H9 (cell line): ENCODE measurements at regions not wholly inside any gene's neighbourhood (a gene's known extent, or its start where the extent isn't known, plus 50 kb on each side); places are given as distances from the start of the nearest gene placed in this dataset.

Experiments used
- DNase-seq: peaks from one replicate; pipeline ENCODE4 v3.0.0-alpha.2; 2017
- H2AFZ ChIP-seq: one replicate; pipeline ENCODE4 v1.6.1; 2013; ENCODE audit warnings: mild to moderate bottlenecking, low read length, control low read depth, moderate library complexity
- H2AK5ac ChIP-seq: 2 replicates; pipeline ENCODE4 v1.6.1; 2013; ENCODE audit warnings: low read length, control low read depth, mixed read lengths; ENCODE audit not compliant: insufficient read length
- H2BK120ac ChIP-seq: one replicate; pipeline ENCODE4 v1.6.1; 2013; ENCODE audit warnings: low read depth, mild to moderate bottlenecking, low read length, control low read depth, inconsistent platforms; ENCODE audit not compliant: poor library complexity, severe bottlenecking
- H2BK12ac ChIP-seq: 2 replicates; pipeline ENCODE4 v1.6.1; 2013; ENCODE audit warnings: low read length, control low read depth, mixed read lengths, low read depth; ENCODE audit not compliant: insufficient read length
- H2BK15ac ChIP-seq: 2 replicates; pipeline ENCODE4 v1.6.1; 2013; ENCODE audit warnings: low read depth, low read length, control low read depth
- H2BK20ac ChIP-seq: one replicate; pipeline ENCODE4 v1.6.1; 2013; ENCODE audit warnings: low read depth, mild to moderate bottlenecking, low read length, control low read depth, inconsistent platforms; ENCODE audit not compliant: poor library complexity, severe bottlenecking
- H2BK5ac ChIP-seq: 2 replicates; pipeline ENCODE4 v1.6.1; 2013; ENCODE audit warnings: low read length, control low read depth, mixed read lengths; ENCODE audit not compliant: insufficient read length
- H3K14ac ChIP-seq: 2 replicates; pipeline ENCODE4 v1.6.1; 2013; ENCODE audit warnings: low read length, control low read depth; ENCODE audit not compliant: insufficient read depth
- H3K18ac ChIP-seq: 2 replicates; pipeline ENCODE4 v1.6.1; 2013; ENCODE audit warnings: low read depth, mild to moderate bottlenecking, mixed read lengths, low read length, control low read depth; ENCODE audit not compliant: insufficient read length
- H3K23ac ChIP-seq: 2 replicates; pipeline ENCODE4 v1.6.1; 2013; ENCODE audit warnings: low read length, control low read depth, mixed read lengths, low read depth; ENCODE audit not compliant: insufficient read length
- H3K23me2 ChIP-seq: 2 replicates; pipeline ENCODE4 v1.6.1; 2013; ENCODE audit warnings: low read depth, mild to moderate bottlenecking, mixed read lengths, low read length, control low read depth; ENCODE audit not compliant: insufficient read length, poor library complexity, severe bottlenecking
- H3K27ac ChIP-seq: 2 replicates; pipeline ENCODE4 v1.5.1; 2013; ENCODE audit warnings: low read length, control low read depth, mixed read lengths, low read depth; ENCODE audit not compliant: insufficient read length
- H3K27me3 ChIP-seq: 2 replicates; pipeline ENCODE4 v1.6.1; 2013; ENCODE audit warnings: low read length, control low read depth, inconsistent platforms; ENCODE audit not compliant: insufficient read depth
- H3K4ac ChIP-seq: 2 replicates; pipeline ENCODE4 v1.6.1; 2013; ENCODE audit warnings: low read depth, mild to moderate bottlenecking, control low read depth, inconsistent platforms, low read length, moderate library complexity
- H3K4me1 ChIP-seq: 2 replicates; pipeline ENCODE4 v1.6.1; 2013; ENCODE audit warnings: low read length, control low read depth, inconsistent platforms; ENCODE audit not compliant: insufficient read depth
- H3K4me2 ChIP-seq: 2 replicates; pipeline ENCODE4 v1.6.1; 2013; ENCODE audit warnings: low read length, control low read depth, mixed read lengths; ENCODE audit not compliant: insufficient read length, insufficient read depth
- H3K56ac ChIP-seq: 2 replicates; pipeline ENCODE4 v1.6.1; 2013; ENCODE audit warnings: low read depth, mild to moderate bottlenecking, mixed read lengths, low read length, control low read depth; ENCODE audit not compliant: insufficient read length
- H3K79me1 ChIP-seq: 2 replicates; pipeline ENCODE4 v1.6.1; 2013; ENCODE audit warnings: low read depth, mild to moderate bottlenecking, moderate library complexity, low read length, control low read depth, inconsistent platforms; ENCODE audit not compliant: insufficient read depth, poor library complexity, severe bottlenecking
- H3K79me2 ChIP-seq: 2 replicates; pipeline ENCODE4 v1.6.1; 2013; ENCODE audit warnings: low read length, control low read depth, inconsistent platforms; ENCODE audit not compliant: insufficient read depth
- H3K9ac ChIP-seq: 2 replicates; pipeline ENCODE4 v1.6.1; 2013; ENCODE audit warnings: low read length, control low read depth, mixed read lengths; ENCODE audit not compliant: insufficient read length; ENCODE audit errors: extremely low read depth
- H3K9me3 ChIP-seq: one replicate; pipeline ENCODE4 v1.6.1; 2013; ENCODE audit warnings: low read depth, low read length, inconsistent platforms; ENCODE audit not compliant: control insufficient read depth
- H3T11ph ChIP-seq: one replicate; pipeline ENCODE4 v1.6.1; 2013; ENCODE audit warnings: mild to moderate bottlenecking, low read length, control low read depth, inconsistent platforms
- H4K20me1 ChIP-seq: one replicate; pipeline ENCODE4 v1.6.1; 2013; ENCODE audit not compliant: control insufficient read depth, insufficient read length, insufficient read depth
- H4K5ac ChIP-seq: 2 replicates; pipeline ENCODE4 v1.6.1; 2013; ENCODE audit warnings: low read depth, mild to moderate bottlenecking, mixed read lengths, low read length, control low read depth; ENCODE audit not compliant: insufficient read length
- H4K8ac ChIP-seq: replicated peaks from 2 replicates; pipeline ENCODE4 v1.6.1; 2013; ENCODE audit warnings: low read length, control low read depth, mixed read lengths, low read depth; ENCODE audit not compliant: insufficient read length
- H4K91ac ChIP-seq: 2 replicates; pipeline ENCODE4 v1.6.1; 2013; ENCODE audit warnings: low read depth, mild to moderate bottlenecking, moderate library complexity, mixed read lengths, low read length, control low read depth; ENCODE audit not compliant: insufficient read length
- H3K27ac Mint-ChIP-seq, 3 experiments: 2 replicates in 2 of 3; 3 replicates in 1 of 3; pipeline ENCODE4 v1.8.0; 2020 to 2021; ENCODE audit warnings: mixed read lengths in 3 of 3, mild to moderate bottlenecking in 1 of 3, moderate library complexity in 1 of 3
- H3K27me3 Mint-ChIP-seq: 2 replicates; pipeline ENCODE4 v1.8.0; 2021; ENCODE audit warnings: low read depth, mild to moderate bottlenecking, moderate library complexity, mixed read lengths
- H3K36me3 Mint-ChIP-seq, 3 experiments: 2 replicates in 2 of 3; 3 replicates in 1 of 3; pipeline ENCODE4 v1.8.0; 2020 to 2021; ENCODE audit warnings: low read depth in 3 of 3, mixed read lengths in 3 of 3; ENCODE audit not compliant: insufficient read depth in 1 of 3
- H3K4me1 Mint-ChIP-seq, 2 experiments: 2 replicates each; pipeline ENCODE4 v1.8.0; 2020; ENCODE audit warnings: mixed read lengths in 2 of 2
- H3K4me3 Mint-ChIP-seq, 2 experiments: 2 replicates in 1 of 2; 3 replicates in 1 of 2; pipeline ENCODE4 v1.8.0; 2020 to 2021; ENCODE audit warnings: mild to moderate bottlenecking in 2 of 2, mixed read lengths in 2 of 2, moderate library complexity in 1 of 2
- H3K9me3 Mint-ChIP-seq, 2 experiments: 2 replicates in 1 of 2; 3 replicates in 1 of 2; pipeline ENCODE4 v1.8.0; 2020; ENCODE audit warnings: mild to moderate bottlenecking in 2 of 2, mixed read lengths in 2 of 2, moderate library complexity in 1 of 2
- CTCF ChIP-seq: fragments of 200-600 bp; sonication (generic); conservative IDR thresholded peaks from 3 replicates; pipeline ENCODE4 v1.8.0; 2021; ENCODE audit warnings: antibody characterized with exemption, mild to moderate bottlenecking
- WGBS: extraction: QIAGEN DNeasy Blood & Tissue Kit; methylation state at CpG from one replicate; pipeline ENCODE4 v1.1.7; 2013; ENCODE audit warnings: missing lambda C conversion rate, low lambda C conversion rate, mixed read lengths; ENCODE audit not compliant: insufficient read length; ENCODE audit errors: extremely low coverage; 5-methylcytosine and 5-hydroxymethylcytosine counted together

- Histone ChIP-seq H2AK5ac (no peak overlapping the region), H2BK20ac (no peak overlapping the region), H3K4me1 (no peaks in the 10 kb centered on the region), H4K5ac (no peak overlapping the region), H3K18ac (no peak overlapping the region), H4K8ac (no peak overlapping the region), H3K4ac (no peak overlapping the region), H2BK5ac (no peak overlapping the region), H3K23me2 (no peaks in the 10 kb centered on the region), H3K56ac (no peak overlapping the region), H2BK12ac (no peak overlapping the region), H3K27me3 (no peaks in the 10 kb centered on the region; the same call in 1 of the 2 replicates), H3K79me1 (no peaks in the 10 kb centered on the region), H2BK120ac (no peak overlapping the region), H3T11ph (no peak overlapping the region), H3K23ac (no peak overlapping the region), H3K4me2 (no peak overlapping the region), H2AFZ (no peak overlapping the region), H3K9me3 (no peaks in the 10 kb centered on the region), H3K79me2 (no peaks in the 10 kb centered on the region), H2BK15ac (no peak overlapping the region), H3K14ac (no peak overlapping the region), H3K9ac (no peak overlapping the region), H4K91ac (no peak overlapping the region), H3K27ac (no peak overlapping the region), H4K20me1 (no peaks in the 10 kb centered on the region)
- WGBS: no CpG with 5 or more reads among the region's 7 CpGs
- no peak overlapping the region for H3K27ac Mint-ChIP-seq
- DNase-seq: no peak
- H3K9me3 Mint-ChIP-seq: peaks cover 3 to 4% of the 10 kb centered on the region in 2 experiments; a peak in 1 of 5 replicates
- peaks cover 0 to 5% (median 0%) of the 10 kb centered on the region in 3 experiments; a peak in 5 of 7 replicates for H3K36me3 Mint-ChIP-seq
- no peaks in the 10 kb centered on the region for H3K27me3 Mint-ChIP-seq
- H3K4me3 Mint-ChIP-seq: no peak overlapping the region
- peaks cover 6 to 9% of the 10 kb centered on the region in 2 experiments for H3K4me1 Mint-ChIP-seq
- TF ChIP-seq CTCF: no peak
Measured at GRCh38 chr2:128724547-128724946, 405.9 kb upstream of the HS6ST1 start.
